Thyroid gland (tissue), 4 donors: ENCODE measurements at regions not wholly inside any gene's neighbourhood (a gene's known extent, or its start where the extent isn't known, plus 50 kb on each side); places are given as distances from the start of the nearest gene placed in this dataset.

Source experiments
- CTCF ChIP-seq, 6 experiments: fragments of 200-600 bp in 3 of 6; fragments of 450-650 bp in 3 of 6; sonication (generic) in 3 of 6; IDR thresholded peaks; one replicate each; pipeline ENCODE4 v1.5.1; 2016 to 2019; ENCODE audit warnings: antibody characterized with exemption in 6 of 6, mild to moderate bottlenecking in 2 of 6, inconsistent platforms in 1 of 6, moderate library complexity in 1 of 6
- POLR2A ChIP-seq, 2 donors: fragments of 450-650 bp; IDR thresholded peaks; one replicate each; pipeline ENCODE4 v1.6.1; 2017; ENCODE audit warnings: antibody characterized with exemption in 2 of 2, mild to moderate bottlenecking in 2 of 2, moderate library complexity in 1 of 2

GRCh38 chr13:76594435-76594834 is 291.8 kb downstream of the KCTD12 start:
- TF ChIP-seq CTCF (IDR thresholded peaks at IDR 0.05) (no peak), POLR2A (IDR thresholded peaks at IDR 0.05) (no peak)
